Mucosa of rectum (tissue), 2 donors: ENCODE measurements at regions not wholly inside any gene's neighbourhood (a gene's known extent, or its start where the extent isn't known, plus 50 kb on each side); places are given as distances from the start of the nearest gene placed in this dataset.

Experiments
- H3K27ac ChIP-seq, 2 donors: one replicate each; pipeline ENCODE4 v1.7.0; 2013; ENCODE audit warnings: inconsistent platforms in 2 of 2, low read depth in 2 of 2, low read length in 2 of 2
- H3K27me3 ChIP-seq, 2 donors: one replicate each; pipeline ENCODE4 v1.7.0; 2013; ENCODE audit warnings: low read length in 2 of 2; ENCODE audit not compliant: control insufficient read depth in 2 of 2, insufficient read depth in 2 of 2
- H3K36me3 ChIP-seq, 2 donors: one replicate each; pipeline ENCODE4 v1.7.0; 2013; ENCODE audit warnings: low read length in 2 of 2; ENCODE audit not compliant: control insufficient read depth in 2 of 2, insufficient read depth in 2 of 2
- H3K4me1 ChIP-seq, 2 donors: one replicate each; pipeline ENCODE4 v1.7.0; 2013; ENCODE audit warnings: low read length in 2 of 2, mild to moderate bottlenecking in 1 of 2; ENCODE audit not compliant: control insufficient read depth in 2 of 2, insufficient read depth in 2 of 2
- H3K4me3 ChIP-seq, 2 donors: one replicate each; pipeline ENCODE4 v1.7.0; 2013; ENCODE audit warnings: low read length in 2 of 2
- H3K9ac ChIP-seq, 2 donors: one replicate each; pipeline ENCODE4 v1.7.0; 2013; ENCODE audit warnings: low read length in 2 of 2, low read depth in 1 of 2, mild to moderate bottlenecking in 1 of 2
- H3K9me3 ChIP-seq, 2 donors: one replicate each; pipeline ENCODE4 v1.7.0; 2013; ENCODE audit warnings: low read length in 2 of 2; ENCODE audit not compliant: control insufficient read depth in 2 of 2
- donor health status: healthy.
- donor health status: Normal muscosa, but diverticular disease.

- Histone ChIP-seq H3K27ac (no peak overlapping the region), H3K4me1 (no peaks in the 10 kb centered on the region), H3K9me3 (no peaks in the 10 kb centered on the region), H3K4me3 (no peak overlapping the region), H3K36me3 (no peaks in the 10 kb centered on the region), H3K9ac (no peak overlapping the region), H3K27me3 (no peaks in the 10 kb centered on the region)
Measured at GRCh38 chr9:95763983-95764382, 111.5 kb upstream of the ERCC6L2 start.

- H3K27me3 ChIP-seq, result no peaks in the 10 kb centered on the region
- no peaks in the 10 kb centered on the region for H3K4me1 ChIP-seq
- no peak overlapping the region for H3K9ac ChIP-seq
- no peak overlapping the region for H3K27ac ChIP-seq
- H3K36me3 ChIP-seq, result no peaks in the 10 kb centered on the region
- no peaks in the 10 kb centered on the region for H3K9me3 ChIP-seq
- H3K4me3 ChIP-seq, result no peak overlapping the region
Measured at GRCh38 chr9:95763006-95763405, 112.5 kb upstream of the ERCC6L2 start.

- Histone ChIP-seq H3K27ac (no peak overlapping the region), H3K27me3 (no peaks in the 10 kb centered on the region), H3K4me1 (no peaks in the 10 kb centered on the region), H3K9ac (no peak overlapping the region), H3K36me3 (no peaks in the 10 kb centered on the region), H3K9me3 (no peaks in the 10 kb centered on the region), H3K4me3 (no peak overlapping the region)
Measured at GRCh38 chr9:95762322-95762721, 113.2 kb upstream of the ERCC6L2 start.

- no peak overlapping the region for H3K9ac ChIP-seq
- H3K36me3 ChIP-seq, result no peaks in the 10 kb centered on the region
- H3K27ac ChIP-seq, result no peak overlapping the region
- no peaks in the 10 kb centered on the region for H3K4me1 ChIP-seq
- H3K4me3 ChIP-seq, result no peak overlapping the region
- H3K9me3 ChIP-seq, result no peaks in the 10 kb centered on the region
- no peaks in the 10 kb centered on the region for H3K27me3 ChIP-seq
Measured at GRCh38 chr9:95760791-95761190, 114.7 kb upstream of the ERCC6L2 start.

GRCh38 chr9:95757439-95757838, 118.1 kb upstream of the ERCC6L2 start:
- Histone ChIP-seq H3K4me1 (no peaks in the 10 kb centered on the region), H3K27me3 (no peaks in the 10 kb centered on the region), H3K27ac (peak overlapping the region; percentile 35 to 53), H3K9ac (no peak overlapping the region), H3K9me3 (no peaks in the 10 kb centered on the region), H3K36me3 (no peaks in the 10 kb centered on the region), H3K4me3 (no peak overlapping the region)

GRCh38 chr9:95756986-95757385, 118.5 kb upstream of the ERCC6L2 start:
- Histone ChIP-seq H3K4me3 (no peak overlapping the region), H3K9ac (no peak overlapping the region), H3K9me3 (no peaks in the 10 kb centered on the region), H3K36me3 (no peaks in the 10 kb centered on the region), H3K4me1 (no peaks in the 10 kb centered on the region), H3K27ac (peak overlapping the region; percentile 35 to 53), H3K27me3 (no peaks in the 10 kb centered on the region)

GRCh38 chr9:95756101-95756500, 119.4 kb upstream of the ERCC6L2 start:
- no peak overlapping the region for H3K4me3 ChIP-seq
- no peak overlapping the region for H3K9ac ChIP-seq
- peak overlapping the region; percentile 20 to 35 for H3K27ac ChIP-seq

GRCh38 chr9:95755421-95755730, 120.1 kb upstream of the ERCC6L2 start:
- Histone ChIP-seq H3K4me3 (no peak overlapping the region), H3K4me1 (no peaks in the 10 kb centered on the region), H3K27me3 (no peaks in the 10 kb centered on the region), H3K9ac (no peak overlapping the region), H3K9me3 (no peaks in the 10 kb centered on the region), H3K27ac (peak overlapping the region; percentile 20 to 35), H3K36me3 (no peaks in the 10 kb centered on the region)

More at GRCh38 chr9:95756101-95756500, 119.4 kb upstream of the ERCC6L2 start:
- no peaks in the 10 kb centered on the region for H3K27me3 ChIP-seq
- no peaks in the 10 kb centered on the region for H3K9me3 ChIP-seq
- no peaks in the 10 kb centered on the region for H3K36me3 ChIP-seq
- no peaks in the 10 kb centered on the region for H3K4me1 ChIP-seq

GRCh38 chr9:95754533-95755420, 120.7 kb upstream of the ERCC6L2 start:
- Histone ChIP-seq H3K36me3 (no peaks in the 10 kb centered on the region), H3K9me3 (no peaks in the 10 kb centered on the region), H3K27me3 (no peaks in the 10 kb centered on the region), H3K27ac (peak overlapping the region in 1 of 2 donors; percentile 33), H3K4me3 (no peak overlapping the region), H3K4me1 (no peaks in the 10 kb centered on the region), H3K9ac (no peak overlapping the region)

GRCh38 chr9:95753762-95754465, 121.6 kb upstream of the ERCC6L2 start:
- Histone ChIP-seq H3K4me3 (no peak overlapping the region), H3K9me3 (no peaks in the 10 kb centered on the region), H3K4me1 (no peaks in the 10 kb centered on the region), H3K36me3 (no peaks in the 10 kb centered on the region), H3K9ac (no peak overlapping the region), H3K27ac (peak overlapping the region; percentile 26 to 52), H3K27me3 (no peaks in the 10 kb centered on the region)
